Cortex of kidney (tissue), 1 donor: ENCODE measurements at regions not wholly inside any gene's neighbourhood (a gene's known extent, or its start where the extent isn't known, plus 50 kb on each side); places are given as distances from the start of the nearest gene placed in this dataset.

Experiments
- DNase-seq: peaks from one replicate; lab custom pipeline; 2025; lab: John Stamatoyannopoulos, UW

GRCh38 chr3:71921036-71921435 lies 136.1 kb upstream of the PROK2 start:
- DNase-seq = no peak

DNA sequence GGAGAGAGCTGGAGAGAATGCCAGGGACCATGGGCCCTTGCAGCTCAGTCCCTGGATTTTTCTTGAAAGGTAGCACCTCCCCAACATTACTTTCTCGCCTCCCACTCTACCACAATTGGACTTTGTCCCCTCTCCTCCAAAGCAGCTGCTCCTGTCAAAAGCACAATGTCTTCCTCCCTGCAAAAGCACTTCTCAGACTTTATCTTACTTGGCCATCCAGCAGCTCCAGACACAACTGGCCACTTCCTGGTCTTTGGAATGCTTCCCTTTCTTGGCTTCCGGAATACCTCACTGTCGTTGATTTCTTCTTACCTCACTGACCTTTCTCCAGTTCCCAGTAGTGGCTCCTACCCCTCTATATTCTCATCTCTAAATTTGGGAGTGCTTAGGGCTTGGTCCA lies 134.6 kb upstream of the PROK2 start:
- DNase-seq = no peak

- no peak for DNase-seq
Measured at GRCh38 chr3:71917545-71917944, 132.6 kb upstream of the PROK2 start.

GRCh38 chr3:71916747-71917369 lies 131.9 kb upstream of the PROK2 start:
- no peak for DNase-seq

DNA sequence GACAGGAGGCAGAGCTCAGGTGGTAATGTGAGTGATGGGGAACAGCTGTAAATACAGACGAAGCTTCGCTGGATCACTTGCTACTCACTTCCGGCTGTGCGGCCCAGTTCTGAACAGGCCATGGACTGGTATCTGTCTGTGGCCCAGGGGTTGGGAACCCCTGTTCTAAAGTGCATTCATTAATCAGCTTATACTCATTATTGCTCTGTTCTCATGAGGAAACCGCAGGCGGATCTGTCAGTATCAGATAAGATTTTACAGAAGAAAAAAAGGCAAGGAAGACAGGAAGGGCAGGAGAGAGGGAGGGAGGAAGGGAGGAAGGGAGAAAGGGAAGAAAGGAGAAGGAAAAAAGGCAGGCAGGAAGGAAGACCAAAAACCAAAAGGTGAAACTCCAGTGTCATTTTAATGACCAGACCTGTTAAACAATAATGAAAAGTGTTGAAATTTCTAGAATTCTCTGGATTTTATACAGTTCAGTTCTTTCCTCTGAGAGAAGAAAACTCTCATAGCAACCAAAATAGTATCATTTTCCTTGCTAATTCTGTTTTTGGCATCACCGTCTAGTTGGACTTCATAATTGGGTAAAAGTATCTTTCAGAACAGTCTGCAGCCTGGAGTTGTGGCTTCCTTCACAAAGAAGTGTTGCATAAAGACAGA lies 128.0 kb upstream of the PROK2 start:
- DNase-seq = no peak

GRCh38 chr3:71910108-71910507 lies 125.2 kb upstream of the PROK2 start:
- no peak for DNase-seq

GRCh38 chr3:71907996-71908395 lies 123.0 kb upstream of the PROK2 start:
- no peak for DNase-seq

- no peak for DNase-seq
Measured at GRCh38 chr3:71906976-71907375, 122.0 kb upstream of the PROK2 start.

DNA sequence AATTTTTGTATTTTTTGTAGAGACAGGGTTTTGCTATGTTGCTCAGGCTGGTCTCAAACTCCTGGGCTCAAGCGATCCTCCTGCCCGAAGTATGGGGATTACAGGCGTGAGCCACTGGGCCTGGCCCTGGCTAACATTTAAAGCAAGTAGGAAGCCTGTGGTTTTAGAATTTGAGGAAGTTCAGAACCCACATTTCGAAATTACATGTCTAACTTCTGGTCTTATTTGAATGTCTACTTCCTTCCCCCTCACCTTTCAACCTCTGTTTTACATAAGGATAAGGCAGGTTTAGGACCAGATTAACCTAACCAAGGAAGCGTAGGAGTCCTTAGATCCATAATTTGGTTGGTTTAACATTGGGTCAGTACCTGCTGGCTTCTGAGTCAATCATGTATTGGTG lies 120.5 kb upstream of the PROK2 start:
- no peak for DNase-seq

DNA sequence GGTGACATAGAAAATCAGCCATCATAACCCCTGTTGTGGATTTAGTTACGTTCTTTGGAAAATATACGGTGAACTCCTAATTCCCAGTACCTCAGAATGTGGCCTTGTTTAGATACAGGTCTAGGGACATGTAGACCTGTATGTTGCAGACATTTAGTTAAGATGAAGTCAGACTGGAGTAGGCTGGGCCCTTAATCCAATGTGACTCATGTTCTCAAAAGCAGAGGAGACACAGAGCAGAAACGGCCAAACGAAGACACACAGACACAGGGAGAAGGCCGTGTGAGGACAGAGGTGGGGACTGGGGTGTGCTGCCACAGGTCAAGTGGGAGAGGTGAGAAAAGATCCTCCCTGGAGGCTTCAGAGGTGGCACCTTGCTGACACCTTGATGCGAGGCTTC lies 119.0 kb upstream of the PROK2 start:
- no peak for DNase-seq

DNA sequence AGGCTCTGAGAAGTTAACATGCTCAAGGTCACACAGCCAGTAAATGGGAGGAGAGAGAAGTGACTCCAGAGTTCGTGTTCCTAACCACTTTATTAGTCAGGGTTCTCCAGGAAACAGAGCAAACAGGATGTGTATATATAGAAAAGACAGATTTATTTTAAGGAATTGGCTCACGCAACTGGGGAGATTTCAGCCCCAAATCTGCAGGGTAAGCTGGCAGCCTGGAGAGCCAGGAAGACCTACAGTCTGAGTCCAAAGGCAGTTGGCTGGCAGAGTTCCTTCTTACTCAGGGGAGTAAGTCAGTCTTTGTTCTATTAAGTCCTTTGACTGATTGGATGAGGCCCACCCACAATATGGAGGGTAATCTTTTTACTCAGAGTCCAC lies 118.2 kb upstream of the PROK2 start:
- DNase-seq = no peak

DNA sequence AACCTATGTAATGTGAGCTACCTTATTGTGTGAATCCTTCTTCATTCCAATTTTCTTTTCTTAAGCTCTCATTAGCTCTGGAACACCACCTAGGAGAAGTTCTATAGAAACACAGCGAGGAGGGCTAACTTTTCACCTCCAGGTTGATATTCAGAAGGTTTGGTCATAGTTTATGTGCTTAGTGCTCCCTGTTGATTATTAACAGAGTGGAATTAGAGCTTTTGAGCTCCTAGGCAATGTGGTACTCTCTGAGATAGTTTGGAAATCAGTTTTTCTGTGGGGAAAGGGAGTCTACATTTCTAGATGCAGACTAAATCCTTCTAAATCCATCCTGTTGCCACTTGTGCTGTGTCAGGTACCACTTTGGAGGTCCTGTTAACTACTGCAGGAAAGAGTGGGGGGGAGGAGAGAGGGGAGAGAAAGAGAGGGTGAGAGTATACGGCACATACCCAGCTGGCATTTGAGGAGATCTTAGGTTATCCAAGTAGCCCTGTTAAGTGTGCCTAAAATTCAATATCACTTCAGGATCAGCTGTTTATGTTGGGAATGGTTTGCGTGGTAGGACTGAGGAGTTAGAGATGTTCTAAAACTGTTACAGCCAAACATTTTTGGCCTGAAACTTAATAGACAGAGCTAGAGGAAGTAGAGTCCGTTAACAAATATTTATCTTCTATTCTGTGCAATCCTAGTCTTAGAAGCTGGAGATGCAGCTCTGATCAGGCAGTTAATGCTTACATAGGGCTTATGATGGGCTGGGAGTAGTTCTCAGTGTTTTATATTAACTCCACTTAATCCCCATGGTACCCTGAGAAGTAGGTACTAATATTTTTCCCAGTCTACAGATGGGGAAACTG lies 117.5 kb upstream of the PROK2 start:
- no peak for DNase-seq

DNA sequence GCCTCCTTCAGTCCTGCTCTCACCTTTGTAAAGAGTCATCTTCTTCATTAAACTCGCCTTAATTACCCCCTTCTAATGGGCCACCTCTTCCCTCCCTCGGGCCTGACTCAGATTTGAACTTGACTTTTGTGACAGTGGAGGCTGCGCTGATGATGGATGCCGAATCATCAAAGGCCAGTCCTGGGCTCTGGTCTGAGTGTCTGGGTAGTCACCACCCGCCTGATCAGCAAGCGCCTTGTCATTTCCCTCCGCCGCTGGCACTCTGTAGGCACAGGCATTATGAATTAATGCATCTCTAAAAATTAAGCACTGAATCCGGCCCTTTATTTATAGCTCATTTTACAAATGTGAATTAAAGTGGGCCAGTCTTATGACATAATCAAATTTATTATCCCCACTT lies 116.7 kb upstream of the PROK2 start:
- DNase-seq = no peak

GRCh38 chr3:71900057-71900456 lies 115.1 kb upstream of the PROK2 start:
- no peak for DNase-seq

DNA sequence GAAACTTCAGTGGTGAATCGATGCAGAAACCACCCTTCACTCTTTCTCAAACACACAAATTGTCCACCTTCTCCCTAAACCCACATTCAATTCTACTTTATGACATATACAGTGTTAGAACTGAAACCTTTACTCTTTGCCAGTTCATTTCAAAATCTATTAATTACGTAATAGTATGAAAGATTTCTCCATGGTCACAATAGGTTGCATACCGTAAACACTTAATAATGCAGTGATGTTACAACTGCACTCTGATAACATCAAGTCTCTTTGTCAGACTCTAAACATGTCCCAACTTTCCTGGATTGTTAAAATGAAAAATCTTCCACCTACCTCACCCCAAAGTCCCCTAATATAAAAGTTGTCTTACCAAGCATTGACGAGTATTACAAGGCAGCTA lies 111.8 kb upstream of the PROK2 start:
- DNase-seq = no peak

- DNase-seq = no peak
Measured at GRCh38 chr3:71893702-71894479, 108.9 kb upstream of the PROK2 start.

DNA sequence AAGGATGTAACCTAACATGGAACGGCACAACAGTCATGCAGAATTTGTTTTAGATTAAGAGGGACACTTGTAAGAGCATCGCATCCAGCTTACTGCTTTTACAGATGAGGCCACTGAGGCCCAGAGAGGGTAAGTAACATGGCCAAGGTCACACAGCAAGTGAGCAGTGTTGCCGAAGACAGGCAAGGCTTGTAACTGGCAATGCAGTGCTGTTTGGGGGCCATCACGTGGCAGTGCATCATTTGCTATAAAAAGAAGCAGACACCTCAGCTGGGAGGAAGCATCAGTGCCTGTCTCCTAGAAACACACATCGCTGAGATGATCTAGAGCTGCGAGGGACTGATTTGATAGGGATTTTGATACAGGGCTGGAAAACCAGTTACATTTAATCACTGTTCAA lies 108.2 kb upstream of the PROK2 start:
- DNase-seq = no peak

DNA sequence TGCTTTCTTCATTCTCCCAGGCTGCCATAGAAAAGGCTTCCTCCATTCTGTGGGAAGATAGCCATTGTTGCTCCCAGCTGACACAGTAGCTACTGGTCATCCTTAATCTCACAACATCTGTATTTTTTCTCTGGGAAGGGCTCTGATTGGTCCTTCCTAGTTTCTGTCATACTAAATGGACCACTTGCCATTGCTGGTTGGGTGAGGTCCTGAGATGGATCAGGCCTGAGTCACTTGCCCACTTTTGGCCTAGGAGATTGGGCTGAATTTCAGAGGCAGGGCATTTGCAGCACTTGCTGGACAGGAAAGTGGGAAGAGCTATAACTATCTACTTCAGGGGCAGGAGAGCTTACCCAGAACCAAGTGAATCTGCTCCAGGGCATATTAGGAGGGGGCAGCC lies 106.5 kb upstream of the PROK2 start:
- DNase-seq = no peak

DNA sequence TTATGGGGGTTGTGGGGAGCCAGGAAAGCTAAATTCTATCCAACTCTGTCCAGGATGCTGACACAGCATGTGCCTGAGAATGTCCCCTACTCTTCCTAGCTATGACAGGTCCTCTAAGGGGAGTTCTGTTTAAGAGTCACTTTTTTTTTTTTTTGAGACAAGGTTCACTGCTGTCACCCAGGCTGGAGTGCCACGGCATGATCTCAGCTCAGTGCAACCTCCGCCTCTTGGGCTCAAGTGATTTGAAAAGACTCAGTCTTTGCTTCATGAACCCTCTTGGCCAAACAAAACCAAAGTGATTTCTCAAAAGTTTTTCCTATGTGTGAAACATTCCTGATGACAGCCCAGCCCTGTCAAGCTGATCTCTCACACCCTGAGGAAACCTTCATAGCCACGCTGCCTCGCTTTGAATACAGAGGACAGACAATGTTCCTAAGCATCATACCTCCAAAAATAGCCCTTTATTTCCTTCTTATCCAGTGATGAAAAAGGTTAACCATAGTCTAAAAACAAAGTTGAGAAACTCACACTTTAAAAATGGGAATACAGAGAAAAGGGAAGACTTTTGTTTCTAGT lies 105.5 kb upstream of the PROK2 start:
- DNase-seq = no peak

DNA sequence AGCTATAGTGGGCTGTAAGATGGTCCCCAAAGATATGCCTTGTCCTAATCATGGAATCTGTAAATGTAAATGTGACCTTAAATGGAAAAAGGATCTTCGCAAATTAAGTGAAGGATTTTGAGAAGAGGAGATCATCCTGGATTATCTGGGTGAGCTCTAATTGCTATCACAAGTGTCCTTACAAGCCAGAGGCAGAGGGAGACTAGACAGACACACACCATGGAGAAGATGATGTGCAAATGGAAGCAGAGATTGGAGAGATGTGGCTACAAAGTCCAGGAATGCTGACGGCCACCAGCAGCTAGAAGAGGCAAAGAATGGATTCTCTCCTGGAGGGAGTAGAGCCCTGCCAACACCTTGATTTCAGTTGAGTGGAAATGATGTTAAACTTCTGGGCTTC lies 102.3 kb upstream of the PROK2 start:
- DNase-seq = no peak

DNA sequence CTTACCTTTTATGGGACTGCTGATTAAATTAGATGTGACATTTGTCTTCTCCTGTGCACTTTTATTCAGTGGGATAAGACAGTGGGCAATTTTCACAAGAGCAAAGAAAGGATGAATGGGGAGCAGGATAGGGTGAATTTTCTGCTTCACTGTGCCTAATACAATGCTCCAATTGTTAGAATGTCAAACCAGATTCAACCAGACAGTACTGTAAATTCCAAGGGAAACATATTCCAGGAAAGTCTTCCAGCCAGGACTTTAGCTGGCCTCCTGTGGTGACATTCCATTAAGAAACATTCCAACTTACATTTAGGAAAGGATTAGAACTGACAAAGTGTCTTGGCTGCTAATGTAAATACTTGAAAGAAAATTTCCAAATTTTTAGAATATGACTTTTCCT lies 100.1 kb upstream of the PROK2 start:
- DNase-seq = no peak

DNA sequence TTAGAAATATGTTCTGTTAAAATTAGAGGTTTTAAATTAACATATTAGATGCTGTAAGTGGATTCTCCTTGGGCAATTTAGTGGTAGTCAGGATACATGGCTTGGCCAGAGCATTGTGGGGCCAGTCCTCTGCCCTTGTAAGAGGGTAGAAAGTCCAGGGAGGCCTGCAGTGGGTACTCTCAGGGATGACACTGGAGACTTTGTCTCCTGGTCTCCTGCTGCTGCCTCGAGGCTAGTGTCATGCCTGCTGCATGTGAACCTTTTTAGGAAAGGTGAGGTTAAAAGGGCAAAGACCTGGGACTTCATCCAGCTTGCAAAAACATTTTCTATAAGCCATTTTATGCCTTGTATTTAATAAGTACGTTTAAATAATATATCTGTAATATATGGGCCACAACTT lies 96.8 kb upstream of the PROK2 start:
- DNase-seq = no peak
